ENCODE measurements at regions not wholly inside any gene's neighbourhood (a gene's known extent, or its start where the extent isn't known, plus 50 kb on each side); places are given as distances from the start of the nearest gene placed in this dataset.

GRCh38 chrX:26613956-26614355 is 398.0 kb downstream of the MAGEB5 start:
- WGBS (ENCODE audit: missing lambda C conversion rate) = 5% methylated on average over 2 of the region's 2 CpGs
- ATAC-seq = no peak
- Histone ChIP-seq H3K4me3 (no peak overlapping the region), H3K4me1 (no peaks in the 10 kb centered on the region), H3K4me2 (no peak overlapping the region), H3K9me3 (no peaks in the 10 kb centered on the region), H3K27ac (no peak overlapping the region)
- TF ChIP-seq GATA3 (IDR thresholded peaks at IDR 0.05; ENCODE audit: borderline replicate concordance) = no peak
- TF ChIP-seq E2F6 (IDR thresholded peaks at IDR 0.05; ENCODE audit: borderline replicate concordance, low read depth) = no peak
- TF ChIP-seq PHF8 (IDR thresholded peaks at IDR 0.05; ENCODE audit: borderline replicate concordance, low read depth) = no peak
- TF ChIP-seq CEBPB (IDR thresholded peaks at IDR 0.05) = no peak
- POLR2A ChIA-PET = no interaction called here
- DNase-seq (ENCODE audit: low read depth in 1 of 2, low spot score in 1 of 2) = no peak
- CTCF ChIA-PET = no interaction called here
- no peak for FAIRE-seq

GRCh38 chrX:26606971-26607370 is 391.0 kb downstream of the MAGEB5 start:
- Histone ChIP-seq H3K9me3 (no peaks in the 10 kb centered on the region), H3K4me2 (no peak overlapping the region), H3K4me1 (no peaks in the 10 kb centered on the region), H3K27ac (no peak overlapping the region), H3K4me3 (no peak overlapping the region)
- POLR2A ChIA-PET = no interaction called here
- TF ChIP-seq CBX8 (IDR thresholded peaks at IDR 0.05) (no peak), SREBF2 (IDR thresholded peaks at IDR 0.05) (no peak), RARB (CRISPR knock-in tag; IDR thresholded peaks at IDR 0.05) (no peak), CEBPB (IDR thresholded peaks at IDR 0.05) (no peak), BHLHE40 (IDR thresholded peaks at IDR 0.05; ENCODE audit: low read depth, low read length) (no peak), USF2 (IDR thresholded peaks at IDR 0.05) (no peak), TP53 (CRISPR knock-in tag; IDR thresholded peaks at IDR 0.05) (no peak), HEYL (CRISPR knock-in tag; IDR thresholded peaks at IDR 0.05) (no peak), HOXB13 (CRISPR knock-in tag; IDR thresholded peaks at IDR 0.05; ENCODE audit: low read depth) (no peak), HDAC2 (IDR thresholded peaks at IDR 0.05) (no peak), MAX (IDR thresholded peaks at IDR 0.05) (no peak), KDM5A (IDR thresholded peaks at IDR 0.05) (no peak), POLR2AphosphoS2 (conservative IDR thresholded peaks at IDR 0.05; ENCODE audit: low read length) (no peak), CHD2 (IDR thresholded peaks at IDR 0.05; ENCODE audit: low read length, partially characterized antibody) (no peak), FOSL2 (IDR thresholded peaks at IDR 0.05) (no peak), FOSL2 (CRISPR knock-in tag; IDR thresholded peaks at IDR 0.05) (no peak)
- DNase-seq (ENCODE audit: low read depth in 1 of 2, low spot score in 1 of 2) (no peak), FAIRE-seq (no peak), ATAC-seq (no peak)
- CTCF ChIA-PET = no interaction called here
- WGBS (ENCODE audit: missing lambda C conversion rate) = 37% methylated on average over 1 of the region's 1 CpG

- ChIA-PET CTCF (no interaction called here), POLR2A (no interaction called here)
- H3K4me3 ChIP-seq = no peak overlapping the region
- FAIRE-seq (no peak), DNase-seq (ENCODE audit: low read depth in 1 of 2, low spot score in 1 of 2) (no peak), ATAC-seq (no peak)
- H3K27ac ChIP-seq = no peak overlapping the region
- H3K4me2 ChIP-seq = no peak overlapping the region
- 0% methylated on average over 2 of the region's 2 CpGs for WGBS (ENCODE audit: missing lambda C conversion rate)
- no peaks in the 10 kb centered on the region for H3K9me3 ChIP-seq
- H3K4me1 ChIP-seq = no peaks in the 10 kb centered on the region
- TF ChIP-seq CBX8 (IDR thresholded peaks at IDR 0.05) (no peak), RCOR1 (IDR thresholded peaks at IDR 0.05; ENCODE audit: low read depth, low read length) (no peak), REST (IDR thresholded peaks at IDR 0.05) (no peak), NR3C1 (IDR thresholded peaks at IDR 0.05) (no peak), BHLHE40 (IDR thresholded peaks at IDR 0.05; ENCODE audit: low read depth, low read length) (no peak), ELK1 (IDR thresholded peaks at IDR 0.05; ENCODE audit: low read depth, low read length) (no peak), TP53 (CRISPR knock-in tag; IDR thresholded peaks at IDR 0.05) (no peak), USF2 (IDR thresholded peaks at IDR 0.05) (no peak), HES2 (IDR thresholded peaks at IDR 0.05) (no peak), CTCF (IDR thresholded peaks at IDR 0.05) (no peak), EHF (CRISPR knock-in tag; IDR thresholded peaks at IDR 0.05) (no peak), EHMT2 (IDR thresholded peaks at IDR 0.05; ENCODE audit: low read depth) (no peak)
These were observed 382.0 kb downstream of the MAGEB5 start for GRCh38 chrX:26597981-26598380.

Measured in A549 (cell line).